Ovary (tissue), 3 donors: ENCODE measurements at regions not wholly inside any gene's neighbourhood (a gene's known extent, or its start where the extent isn't known, plus 50 kb on each side); places are given as distances from the start of the nearest gene placed in this dataset.

ENCODE experiments used
- CTCF ChIP-seq, 3 donors: fragments of 450-650 bp in 2 of 3; fragments of 200-600 bp in 1 of 3; IDR thresholded peaks; one replicate each; pipeline versions ENCODE4 v1.5.1 to v1.8.0; 2016 to 2022; ENCODE audit warnings: antibody characterized with exemption in 3 of 3, mild to moderate bottlenecking in 1 of 3
- POLR2A ChIP-seq: fragments of 450-650 bp; IDR thresholded peaks from one replicate; pipeline ENCODE4 v1.6.1; 2017; ENCODE audit warnings: antibody characterized with exemption, mild to moderate bottlenecking, moderate library complexity
- donor health status: DM: no; HTN: no; CAD: no.

GRCh38 chr9:14529629-14530028 lies 163.6 kb downstream of the ZDHHC21 start:
- TF ChIP-seq CTCF (IDR thresholded peaks at IDR 0.05): no peak
- no peak for TF ChIP-seq POLR2A
